GM19025 (cell line): ENCODE measurements at regions not wholly inside any gene's neighbourhood (a gene's known extent, or its start where the extent isn't known, plus 50 kb on each side); places are given as distances from the start of the nearest gene placed in this dataset.
"Not testable (repeated sequence)": the region's sequence is repeated elsewhere in the genome, so short reads cannot be mapped to it uniquely, and the experiment has no call there.

Source experiments
- ATAC-seq: cut with Tn5 transposase; IDR thresholded peaks from one replicate; pipeline ENCODE4 v1.9.1; 2021; ENCODE audit warnings: mild to moderate bottlenecking, low read depth, moderate library complexity; ENCODE audit not compliant: unreplicated experiment

DNA sequence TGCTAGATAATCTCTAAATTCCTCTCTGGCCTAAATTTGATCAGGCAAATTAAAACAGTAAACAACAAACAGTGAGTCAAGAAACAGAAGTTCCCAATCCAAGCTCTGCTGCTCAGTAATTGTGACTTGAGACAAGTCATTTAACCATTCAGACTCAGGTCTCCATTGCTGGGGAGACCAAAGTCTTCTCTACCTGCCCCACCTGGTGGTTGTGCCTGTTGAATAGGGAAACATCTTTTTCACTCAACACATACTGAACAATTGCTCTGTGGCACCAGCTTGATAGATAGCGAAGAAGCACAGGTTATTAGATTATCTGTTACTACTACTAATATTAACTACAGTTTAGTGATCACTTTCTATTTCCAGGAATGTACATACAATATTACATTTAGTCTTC is 112.1 kb upstream of the EOLA2 start:
- ATAC-seq: no peak

DNA sequence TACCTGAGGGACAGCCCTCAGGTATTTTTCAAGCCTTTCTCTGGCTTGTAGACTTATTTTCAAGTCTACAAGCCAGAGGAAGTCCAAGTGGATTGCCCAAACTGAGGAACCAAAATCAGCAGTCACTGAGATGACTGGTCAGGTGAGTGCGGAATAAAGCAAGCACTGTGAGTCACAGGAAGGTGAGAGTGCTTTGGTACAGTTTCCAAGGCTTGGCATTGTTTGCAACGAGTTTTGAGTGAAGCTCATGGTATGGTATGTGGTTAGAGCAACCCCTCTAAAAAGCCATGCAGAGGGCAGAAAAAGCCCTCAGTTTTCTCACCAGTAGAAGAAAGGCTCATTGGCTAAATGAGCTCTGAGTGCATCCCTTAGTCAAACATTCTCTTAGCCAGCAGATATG is 112.8 kb upstream of the EOLA2 start:
- ATAC-seq: no peak

DNA sequence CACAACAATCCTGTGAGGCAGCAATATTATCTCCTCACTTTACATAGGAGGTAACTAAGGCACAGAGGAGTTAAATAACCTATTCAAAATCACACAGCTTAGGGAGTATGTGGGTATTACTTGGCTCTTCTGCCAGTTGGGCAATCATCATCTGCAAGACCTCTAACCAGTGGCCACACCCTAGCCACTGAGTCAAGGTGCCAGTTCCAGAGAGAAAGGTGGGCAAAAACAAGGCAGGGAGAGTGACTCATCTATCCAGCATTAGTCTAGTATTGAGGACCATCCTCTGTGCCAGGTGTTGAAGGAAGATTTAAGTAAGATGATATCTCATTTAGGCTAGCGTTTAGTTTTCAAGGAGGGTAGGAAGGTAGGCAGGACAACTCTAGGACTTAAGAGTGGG is 113.9 kb upstream of the EOLA2 start:
- no peak for ATAC-seq

DNA sequence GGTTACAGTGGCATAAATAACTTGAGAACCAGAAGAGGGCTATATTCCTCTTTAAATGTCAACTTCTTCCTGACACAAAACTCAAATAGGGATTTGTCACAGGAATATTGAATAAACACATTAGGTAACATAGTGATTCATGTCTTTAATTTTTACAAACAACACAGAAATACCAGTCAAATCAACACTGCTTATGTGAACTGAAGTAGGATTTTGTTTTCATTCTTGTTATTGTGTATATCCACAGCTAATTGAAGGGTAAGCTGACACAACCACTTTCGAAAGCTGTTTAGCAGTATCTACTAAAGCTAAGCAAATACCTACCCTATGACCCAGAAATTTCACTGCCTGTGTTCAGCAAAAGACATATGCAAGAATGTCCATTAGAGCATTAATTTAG is 120.4 kb upstream of the EOLA2 start:
- ATAC-seq: no peak

DNA sequence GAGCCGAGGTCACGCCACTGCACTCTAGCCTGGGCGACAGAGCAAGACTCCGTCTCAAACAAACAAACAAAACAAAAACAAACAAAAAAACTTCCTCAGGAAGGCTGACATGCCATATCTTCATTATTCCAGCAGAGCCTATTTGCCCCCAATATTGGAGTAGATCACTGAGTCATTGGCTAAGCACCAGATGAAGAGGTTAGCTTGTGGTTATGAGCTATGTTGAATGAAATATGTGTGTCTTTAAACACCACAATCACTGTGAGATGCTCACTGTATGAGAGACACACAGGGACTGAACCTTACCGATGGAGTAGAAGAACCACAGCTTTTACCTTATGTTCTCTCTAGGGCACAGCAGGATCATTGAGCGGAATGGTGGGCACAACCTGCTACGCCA is 122.1 kb upstream of the EOLA2 start:
- no peak for ATAC-seq

DNA sequence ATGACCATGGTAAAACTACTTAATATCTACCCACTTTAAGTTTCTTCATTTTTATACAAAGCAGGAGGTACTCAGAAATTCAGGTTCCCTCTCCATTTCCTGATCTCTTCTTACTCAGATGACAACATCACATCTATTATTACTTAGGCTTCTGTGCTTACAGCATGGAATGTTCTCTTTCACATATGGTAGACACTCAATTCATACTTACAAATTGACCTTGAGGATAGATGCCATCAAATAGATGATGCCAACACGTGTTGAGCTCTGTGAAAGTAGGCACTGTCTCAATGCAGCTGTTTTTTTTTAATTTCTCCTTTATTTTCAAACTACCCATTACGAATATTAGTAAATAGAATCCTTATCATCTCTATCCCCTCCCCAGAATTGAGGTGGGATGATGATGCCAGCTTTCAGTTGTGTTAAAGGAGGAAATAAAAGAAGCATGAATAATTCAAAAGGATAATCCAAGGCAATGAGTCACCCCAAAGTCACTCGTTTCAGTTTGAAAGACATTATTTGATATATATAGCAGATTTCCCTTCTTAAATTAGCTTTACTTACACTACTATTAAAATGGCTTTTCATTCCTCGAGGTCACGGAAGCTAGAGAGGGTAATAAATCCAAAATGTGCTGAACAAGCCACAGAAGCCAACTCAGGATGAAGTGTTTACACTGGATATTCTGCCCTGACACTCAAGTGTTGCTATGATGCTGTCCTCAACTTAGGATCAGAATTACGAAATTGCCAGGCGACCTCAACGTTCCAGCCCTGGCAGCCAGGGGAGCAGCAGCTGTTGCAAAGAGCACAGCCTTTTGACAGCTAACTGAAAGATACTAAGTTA is 124.2 kb upstream of the EOLA2 start:
- ATAC-seq: no peak

DNA sequence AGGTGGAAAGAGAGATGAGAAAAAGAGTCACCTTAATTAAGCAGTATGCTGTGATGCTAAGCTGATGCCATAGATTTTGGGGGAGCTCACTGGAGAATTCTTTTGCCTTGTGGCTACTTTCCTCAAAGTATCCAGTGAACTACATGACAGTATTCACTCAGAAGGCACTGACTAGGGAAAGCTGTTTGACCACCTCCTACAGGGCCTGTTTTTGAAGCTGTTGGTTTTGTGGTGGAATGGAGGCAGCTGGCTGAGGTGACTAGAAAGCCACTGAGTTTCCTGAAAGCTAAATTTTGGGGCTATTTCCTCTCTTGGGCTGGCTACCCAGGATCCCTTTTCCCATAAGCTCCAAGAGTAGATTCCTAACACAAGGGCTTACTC is 124.8 kb upstream of the EOLA2 start:
- ATAC-seq: no peak

DNA sequence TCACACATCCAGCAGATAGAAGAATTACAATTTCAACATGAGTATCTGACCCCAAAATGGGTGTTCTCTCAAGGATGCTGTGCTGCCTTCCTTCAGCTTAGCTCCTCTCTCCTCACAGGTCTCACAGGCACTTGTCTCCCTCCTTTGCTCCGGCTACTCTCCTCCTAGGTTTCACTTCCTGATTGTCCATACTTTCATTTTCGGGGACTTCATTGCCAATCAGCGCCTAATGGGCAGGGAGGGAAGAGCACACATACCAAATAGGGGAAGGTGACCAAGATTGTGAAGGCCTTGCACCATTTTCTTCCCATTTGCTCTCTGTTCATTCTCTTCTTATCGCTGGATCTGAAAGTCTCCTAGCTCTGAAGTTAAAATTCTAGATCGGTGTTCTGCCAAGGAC is 125.4 kb upstream of the EOLA2 start:
- no peak for ATAC-seq

DNA sequence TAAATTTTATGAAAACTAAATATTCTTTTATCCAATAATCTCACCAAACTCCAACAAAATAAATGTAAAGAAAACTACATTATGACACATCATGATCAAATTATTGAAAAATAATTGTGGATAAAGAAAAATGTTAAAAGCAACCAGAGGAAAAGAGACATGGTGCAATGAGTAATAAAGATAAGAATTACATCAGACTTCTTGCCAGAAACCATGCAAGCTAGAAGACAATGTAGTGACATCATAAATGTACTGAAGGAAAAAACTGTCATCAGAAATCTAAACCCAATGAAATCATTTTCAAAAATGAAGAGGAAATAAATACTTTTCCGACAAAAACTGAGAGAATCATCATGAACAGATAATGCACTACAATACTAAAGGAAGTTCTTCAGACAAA is 135.9 kb upstream of the EOLA2 start:
- no peak for ATAC-seq

DNA sequence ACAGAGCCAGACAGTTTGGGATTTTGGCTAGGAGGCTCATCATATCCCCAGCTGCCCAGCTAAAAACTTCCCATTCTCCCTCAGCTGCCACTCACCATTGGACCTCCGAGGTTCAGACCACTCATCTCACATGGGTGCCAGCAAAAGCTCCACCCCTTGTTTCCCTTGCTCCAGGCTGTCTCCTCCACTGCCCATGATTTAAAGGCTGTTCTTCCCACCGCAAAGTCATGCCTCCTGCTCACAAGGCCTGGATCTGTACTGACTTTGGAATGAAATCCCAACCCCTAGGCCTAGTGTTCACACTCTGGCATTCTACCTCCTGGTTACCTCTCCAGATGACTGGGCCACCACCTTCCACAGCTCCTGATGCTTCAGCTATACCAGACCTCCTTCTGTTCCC is 142.2 kb upstream of the EOLA2 start:
- no peak for ATAC-seq

DNA sequence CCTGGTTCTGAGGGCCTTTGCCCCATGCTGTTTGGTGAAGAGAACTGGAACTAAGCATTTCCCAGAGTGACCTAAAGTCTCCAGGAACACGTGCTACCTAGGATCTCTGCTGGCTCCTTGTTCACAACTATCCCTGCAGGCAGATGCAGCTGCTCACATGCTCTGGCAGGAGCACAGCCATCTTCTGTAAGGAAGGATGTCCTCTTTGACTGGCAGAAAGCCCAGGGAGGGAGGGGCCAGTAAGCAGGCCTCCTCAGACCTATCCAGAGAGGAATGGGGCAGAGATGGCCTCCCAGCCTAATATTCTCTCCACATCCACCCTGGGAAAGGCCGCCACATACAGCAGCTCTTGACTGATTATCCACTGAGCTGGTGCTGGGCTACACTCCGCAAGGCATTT is 142.8 kb upstream of the EOLA2 start:
- ATAC-seq: no peak

DNA sequence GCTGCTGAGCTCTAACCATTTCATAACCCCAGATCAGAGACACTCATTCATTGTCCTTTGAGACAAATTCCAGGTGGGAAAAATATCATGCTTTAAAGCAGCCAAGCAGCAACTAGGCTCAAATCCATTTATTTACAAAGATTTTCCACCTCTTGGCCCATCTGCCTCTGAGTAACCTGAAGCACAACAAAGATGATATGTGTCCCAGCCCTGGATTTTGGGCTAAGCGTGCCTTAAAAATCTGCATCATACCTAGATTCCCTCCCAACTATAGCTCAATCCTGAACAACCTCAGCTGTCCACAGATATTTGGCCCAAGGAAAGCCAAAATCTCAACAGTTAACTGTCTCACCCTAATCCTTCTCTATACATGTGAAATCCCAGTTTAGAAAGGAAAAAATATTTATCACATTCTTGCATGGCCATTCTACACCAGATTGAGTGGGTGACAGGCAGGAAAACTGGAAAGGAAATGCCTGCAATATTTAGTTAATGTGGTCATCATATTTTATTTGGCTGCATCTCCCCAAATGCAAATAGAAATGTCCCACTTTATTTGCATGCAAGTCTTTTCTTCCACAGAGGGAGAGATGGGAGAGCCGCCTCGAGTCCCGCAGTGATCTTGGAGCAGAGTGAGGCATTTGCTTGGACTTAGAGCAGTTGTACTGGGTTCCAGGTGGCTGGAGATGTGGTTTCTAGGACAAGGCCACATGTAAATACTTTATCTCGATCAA is 146.4 kb upstream of the EOLA2 start:
- ATAC-seq: no peak

DNA sequence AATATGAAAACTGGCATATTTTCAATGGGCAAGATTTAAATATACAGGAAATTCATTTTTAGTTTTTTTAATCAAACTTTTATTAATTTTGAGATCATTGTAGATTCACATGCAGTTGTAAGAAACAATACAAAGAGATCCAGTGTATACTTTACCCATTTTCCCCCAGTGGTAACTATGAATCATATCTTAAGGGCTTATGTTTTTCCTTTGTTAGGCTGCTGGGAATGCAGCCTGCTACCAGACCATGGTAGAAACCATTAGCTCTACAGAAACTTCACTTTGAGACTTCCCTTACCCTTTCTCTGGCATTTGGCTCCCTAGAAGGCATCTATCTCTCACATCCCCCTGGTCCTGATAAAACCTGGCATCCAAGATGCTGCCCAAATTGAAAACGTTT is 147.6 kb upstream of the EOLA2 start:
- ATAC-seq: no peak

DNA sequence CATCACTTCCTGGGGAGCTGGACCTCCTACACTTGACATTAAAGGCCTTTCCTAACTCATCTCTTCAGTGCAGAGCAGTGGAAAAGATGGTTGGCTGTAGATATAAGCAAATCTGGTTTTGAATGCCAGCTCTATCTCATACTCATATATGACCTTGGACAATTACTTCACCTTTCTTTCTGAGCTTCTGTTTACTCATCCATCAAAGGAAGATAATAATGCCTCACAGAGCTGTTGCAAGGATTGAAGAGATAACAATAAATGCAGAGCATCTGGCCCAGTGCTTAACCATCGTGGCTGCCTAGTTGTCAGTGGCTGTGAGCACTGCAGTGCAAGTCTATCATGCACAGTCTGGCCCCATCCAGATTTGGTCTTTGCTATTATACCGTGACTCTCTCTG is 148.1 kb upstream of the EOLA2 start:
- no peak for ATAC-seq

DNA sequence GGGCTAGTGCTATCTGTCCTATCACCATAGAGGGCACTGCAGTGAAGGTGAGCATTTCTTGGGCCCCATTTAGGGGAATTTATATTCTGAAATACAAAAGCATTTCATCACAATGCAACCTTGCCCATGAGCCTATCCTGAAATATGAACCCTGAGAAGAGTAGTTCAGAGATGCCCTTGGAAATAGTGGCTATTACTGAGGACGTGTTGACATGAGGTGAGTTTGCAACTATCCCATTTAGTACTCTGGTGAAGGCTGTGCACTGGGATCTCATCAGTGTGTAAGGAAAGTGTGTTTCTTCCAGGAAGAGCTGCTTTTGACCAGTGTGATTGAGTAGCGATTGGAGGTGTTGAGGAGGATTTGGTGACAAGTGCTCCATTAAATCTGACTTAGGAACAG is 149.3 kb upstream of the EOLA2 start:
- ATAC-seq: no peak

DNA sequence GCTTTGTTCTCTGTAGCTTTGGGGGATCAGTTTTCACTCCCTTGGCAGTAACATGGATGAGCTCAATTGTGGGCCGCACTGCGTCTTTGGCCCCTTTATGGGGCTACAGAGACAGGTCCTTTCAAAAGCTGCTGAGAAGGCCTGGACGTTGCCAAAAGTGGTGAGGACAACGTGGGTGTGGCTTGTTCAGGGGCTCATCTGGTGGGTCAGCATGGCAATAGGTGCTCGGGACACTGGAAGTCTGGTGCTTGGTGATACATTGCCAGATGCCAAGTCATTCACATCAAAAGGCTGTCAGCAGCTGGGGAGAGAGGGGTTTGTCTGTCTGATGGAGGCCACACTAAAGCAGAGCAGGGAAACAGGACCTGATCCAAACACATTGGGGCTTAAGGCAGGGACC is 149.8 kb upstream of the EOLA2 start:
- no peak for ATAC-seq

DNA sequence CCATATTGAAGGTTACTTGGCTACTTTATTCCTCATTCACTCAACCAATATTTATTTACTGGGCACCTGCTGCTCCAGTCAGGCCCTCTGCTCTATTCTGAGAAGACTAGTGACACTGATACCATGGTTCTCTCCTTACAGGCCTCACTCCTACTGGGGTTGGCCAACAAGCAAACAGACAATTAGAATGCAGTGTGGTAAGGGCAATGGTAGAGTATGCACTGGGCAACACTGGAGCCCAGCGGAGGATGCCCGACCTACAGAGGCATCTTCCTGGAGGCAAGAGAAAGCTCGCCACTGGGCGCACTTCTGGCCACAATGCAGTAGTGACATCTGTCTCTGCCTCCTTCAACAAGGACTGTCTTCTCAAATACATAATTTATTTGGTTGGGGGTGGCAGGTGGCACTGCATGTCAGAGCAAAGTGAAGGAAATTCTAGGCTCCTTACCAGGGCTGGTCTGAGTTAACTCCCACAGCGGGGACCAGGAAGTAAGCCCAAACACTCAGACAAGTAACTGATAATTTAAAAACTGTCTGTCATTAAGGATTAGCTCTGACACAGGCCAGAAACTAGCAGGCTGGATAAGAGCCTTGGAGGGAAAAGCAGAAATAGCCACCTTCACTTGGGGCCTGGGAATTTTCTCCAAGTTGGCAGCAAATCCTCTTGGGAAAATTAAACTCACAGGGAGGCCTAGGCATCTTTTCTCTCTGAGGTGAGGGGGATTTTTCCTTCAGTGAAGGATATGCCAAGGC is 150.7 kb upstream of the EOLA2 start:
- ATAC-seq: no peak

DNA sequence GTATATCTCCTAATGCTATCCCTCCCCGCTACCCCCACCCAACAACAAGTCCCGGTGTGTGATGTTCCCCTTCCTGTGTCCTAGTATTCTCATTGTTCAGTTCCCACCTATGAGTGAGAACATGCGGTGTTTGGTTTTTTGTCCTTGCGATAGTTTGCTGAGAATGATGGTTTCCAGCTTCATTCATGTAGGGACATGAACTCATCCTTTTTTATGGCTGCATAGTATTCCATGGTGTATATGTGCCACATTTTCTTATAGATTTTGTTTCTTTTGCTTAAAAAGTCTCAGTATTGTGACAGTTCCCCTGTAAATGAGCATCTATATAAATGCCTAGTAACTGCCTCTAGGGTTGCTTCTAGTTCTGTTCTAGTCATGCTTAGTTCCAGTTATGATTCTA is 153.0 kb upstream of the EOLA2 start:
- not testable (repeated sequence) for ATAC-seq

DNA sequence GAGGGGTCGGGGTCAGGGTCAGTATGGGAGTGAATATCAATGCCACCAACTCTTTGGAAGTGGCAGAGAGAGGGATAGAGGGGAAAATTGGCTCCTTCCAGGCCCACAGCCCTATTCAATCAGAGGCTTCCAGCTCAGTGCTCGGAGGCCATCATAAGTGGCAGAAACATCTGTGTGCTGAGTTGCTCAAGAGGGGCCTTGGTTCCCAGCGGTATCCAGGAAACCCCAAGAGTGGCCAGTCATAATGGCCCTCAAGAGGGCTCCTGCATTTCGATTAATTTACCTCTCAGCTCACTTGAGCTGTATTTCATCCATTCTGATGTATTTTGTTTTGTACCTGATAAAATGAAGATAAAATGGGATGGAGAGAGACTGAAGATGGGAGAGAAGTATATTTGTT is 154.3 kb upstream of the EOLA2 start:
- no peak for ATAC-seq

DNA sequence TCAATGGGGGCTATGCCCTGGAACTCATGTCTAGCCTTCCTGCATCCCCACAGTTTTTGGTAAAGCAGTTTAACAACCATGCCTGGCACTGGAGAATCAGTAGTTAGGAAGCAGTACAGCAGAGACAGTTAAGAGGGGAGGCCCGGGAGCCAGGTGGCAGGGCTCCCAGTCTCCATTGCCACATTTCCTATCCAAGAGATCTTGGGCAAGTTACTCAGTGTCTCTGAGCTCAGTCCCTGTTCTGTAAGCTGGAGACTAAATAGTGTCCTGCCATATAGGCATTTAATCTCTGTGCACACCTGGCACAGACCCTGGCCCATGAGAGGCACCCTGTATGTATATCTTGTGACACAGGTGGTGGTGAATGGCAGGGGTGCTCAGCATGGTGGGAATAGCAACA is 156.1 kb upstream of the EOLA2 start:
- no peak for ATAC-seq

DNA sequence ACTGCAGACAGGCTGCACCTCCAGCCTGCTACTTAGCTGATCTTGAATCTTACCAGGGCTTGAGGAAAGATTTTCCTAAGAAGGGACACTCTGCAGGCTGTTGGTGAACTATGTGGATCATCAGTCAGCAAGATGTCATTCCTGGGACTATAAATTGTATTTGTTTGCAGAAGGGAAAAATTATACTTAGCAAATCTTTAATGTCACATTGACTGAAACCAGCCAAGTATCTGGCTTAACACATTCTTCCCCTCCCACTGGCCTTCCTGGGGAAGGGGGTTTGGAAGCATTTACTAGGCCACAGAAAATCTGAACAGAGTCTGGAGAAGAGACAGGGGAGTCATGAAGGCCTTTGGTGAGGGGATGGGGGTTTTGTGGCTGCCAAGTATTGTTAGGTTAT is 156.7 kb upstream of the EOLA2 start:
- no peak for ATAC-seq

DNA sequence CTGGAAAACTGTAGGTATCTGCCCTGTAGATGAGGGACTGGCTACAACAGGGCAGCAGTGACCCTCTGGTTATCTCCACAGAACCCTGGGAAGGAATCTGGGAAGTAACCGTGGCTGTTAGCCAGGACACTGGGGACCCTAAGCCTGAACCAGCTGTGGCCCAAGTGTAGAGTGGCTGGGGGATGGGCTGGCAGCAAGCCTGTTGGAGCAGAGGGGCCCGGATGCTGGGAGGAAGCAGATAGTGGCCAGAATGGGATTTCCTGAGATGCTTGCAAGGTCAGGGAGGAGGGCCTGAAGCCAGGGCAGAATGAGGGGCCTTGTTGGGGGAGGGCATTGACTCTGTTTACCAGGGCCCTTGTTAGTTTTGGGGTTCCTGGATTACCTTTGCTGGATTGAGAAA is 161.0 kb upstream of the EOLA2 start:
- ATAC-seq: no peak
